ENCODE measurements at regions not wholly inside any gene's neighbourhood (a gene's known extent, or its start where the extent isn't known, plus 50 kb on each side); places are given as distances from the start of the nearest gene placed in this dataset.

GRCh38 chr9:80417211-80417773 lies 845.5 kb downstream of the TLE4 start:
- TF ChIP-seq EP300 (IDR thresholded peaks at IDR 0.05; ENCODE audit: low read depth) (no peak), CTCF (IDR thresholded peaks at IDR 0.05) (no peak), POLR2A (IDR thresholded peaks at IDR 0.05) (no peak)

Measured in transverse colon (tissue), 3 donors.